ENCODE measurements at regions not wholly inside any gene's neighbourhood (a gene's known extent, or its start where the extent isn't known, plus 50 kb on each side); places are given as distances from the start of the nearest gene placed in this dataset.

- Histone ChIP-seq H3K27ac (ENCODE audit: insufficient read depth, low read depth, low read length) (no peak overlapping the region), H4K20me1 (replicated peaks; ENCODE audit: control insufficient read depth, extremely low read depth, insufficient read depth, low read length) (no peaks in the 10 kb centered on the region), H3K9me1 (replicated peaks; ENCODE audit: control insufficient read depth, extremely low read depth, insufficient read depth, low read length) (no peaks in the 10 kb centered on the region), H3K9me3 (replicated peaks; ENCODE audit: control insufficient read depth, insufficient read depth, low read length) (peaks cover 12% of the 10 kb centered on the region), H3K79me2 (ENCODE audit: control insufficient read depth, insufficient read depth, low read length) (no peaks in the 10 kb centered on the region), H3K36me3 (ENCODE audit: control insufficient read depth in 2 of 2, extremely low read depth in 1 of 2, insufficient read depth in 2 of 2, low read length in 2 of 2) (no peaks in the 10 kb centered on the region), H3K27me3 (ENCODE audit: control insufficient read depth in 2 of 2, insufficient read depth in 2 of 2, low read length in 2 of 2) (no peaks in the 10 kb centered on the region), H3K4me3 (replicated peaks in 1 of 3; ENCODE audit: insufficient read depth in 1 of 3, low read depth in 1 of 3, low read length in 3 of 3) (no peak overlapping the region), H3K4me2 (ENCODE audit: insufficient read depth, low read length) (no peak overlapping the region), H2AFZ (ENCODE audit: low read depth, low read length) (no peak overlapping the region), H3K9ac (replicated peaks; ENCODE audit: extremely low read depth, insufficient read depth, low read length) (no peak overlapping the region), H3K4me1 (ENCODE audit: control insufficient read depth, extremely low read depth, insufficient read depth, low read length) (no peaks in the 10 kb centered on the region)
- ChIA-PET POLR2A (no interaction called here), CTCF (no interaction called here)
- BruUV-seq (replicated peaks) = no TSS peak
- no peak for DNase-seq (ENCODE audit: low read depth, low spot score)
- intact Hi-C loops (cut with micrococcal nuclease) (no loop called here), dilution Hi-C loops (cut with MboI; ENCODE audit: extremely low pct_ligation_motif_present, low sequenced_read_pairs) (no loop called here)
- TF ChIP-seq POLR2AphosphoS5 (IDR thresholded peaks at IDR 0.05; ENCODE audit: insufficient read depth, low read depth, low read length) = no peak
- no peak for TF ChIP-seq EZH2 (IDR thresholded peaks at IDR 0.05; ENCODE audit: borderline replicate concordance, low read depth, low read length, severe bottlenecking)
- no peak for TF ChIP-seq GATA2 (IDR thresholded peaks at IDR 0.05; ENCODE audit: insufficient read depth, insufficient read length, low read depth, low read length)
- TF ChIP-seq MYC (IDR thresholded peaks at IDR 0.05; ENCODE audit: low read depth, low read length) = no peak
- TF ChIP-seq POLR2A (IDR thresholded peaks at IDR 0.05; ENCODE audit: low read depth, low read length) = no peak
- no peak for TF ChIP-seq FOS (IDR thresholded peaks at IDR 0.05; ENCODE audit: borderline replicate concordance, insufficient read depth, low read length)
- no peak for TF ChIP-seq MAX (IDR thresholded peaks at IDR 0.05; ENCODE audit: insufficient read depth, insufficient read length)
- TF ChIP-seq JUN (IDR thresholded peaks at IDR 0.05; ENCODE audit: borderline replicate concordance, insufficient read depth, insufficient read length, low read depth) = no peak
- TF ChIP-seq, protein P1, sequence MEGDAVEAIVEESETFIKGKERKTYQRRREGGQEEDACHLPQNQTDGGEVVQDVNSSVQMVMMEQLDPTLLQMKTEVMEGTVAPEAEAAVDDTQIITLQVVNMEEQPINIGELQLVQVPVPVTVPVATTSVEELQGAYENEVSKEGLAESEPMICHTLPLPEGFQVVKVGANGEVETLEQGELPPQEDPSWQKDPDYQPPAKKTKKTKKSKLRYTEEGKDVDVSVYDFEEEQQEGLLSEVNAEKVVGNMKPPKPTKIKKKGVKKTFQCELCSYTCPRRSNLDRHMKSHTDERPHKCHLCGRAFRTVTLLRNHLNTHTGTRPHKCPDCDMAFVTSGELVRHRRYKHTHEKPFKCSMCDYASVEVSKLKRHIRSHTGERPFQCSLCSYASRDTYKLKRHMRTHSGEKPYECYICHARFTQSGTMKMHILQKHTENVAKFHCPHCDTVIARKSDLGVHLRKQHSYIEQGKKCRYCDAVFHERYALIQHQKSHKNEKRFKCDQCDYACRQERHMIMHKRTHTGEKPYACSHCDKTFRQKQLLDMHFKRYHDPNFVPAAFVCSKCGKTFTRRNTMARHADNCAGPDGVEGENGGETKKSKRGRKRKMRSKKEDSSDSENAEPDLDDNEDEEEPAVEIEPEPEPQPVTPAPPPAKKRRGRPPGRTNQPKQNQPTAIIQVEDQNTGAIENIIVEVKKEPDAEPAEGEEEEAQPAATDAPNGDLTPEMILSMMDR (IDR thresholded peaks at IDR 0.05; ENCODE audit: extremely low read depth in 1 of 2, insufficient read depth in 1 of 2, low read depth in 1 of 2, low read length in 2 of 2) = no peak
- no peak for FAIRE-seq
These were observed 73.7 kb upstream of the ADAMTS2 start for GRCh38 chr5:179418972-179419371.

All from endothelial cell of umbilical vein (primary cell).